ENCODE measurements at regions not wholly inside any gene's neighbourhood (a gene's known extent, or its start where the extent isn't known, plus 50 kb on each side); places are given as distances from the start of the nearest gene placed in this dataset.

GRCh38 chr4:81634165-81634564 lies 162.5 kb upstream of the RASGEF1B start:
- no peak overlapping the region for H3K9ac ChIP-seq (replicated peaks in 1 of 4; ENCODE audit: extremely low read depth in 1 of 4, low read depth in 3 of 4, low read length in 3 of 4)
- no peak overlapping the region for H2BK15ac ChIP-seq (ENCODE audit: low read length)
- H3K18ac ChIP-seq (ENCODE audit: extremely low read depth, low read length), result no peak overlapping the region
- no peak overlapping the region for H3K4ac ChIP-seq (replicated peaks; ENCODE audit: insufficient read length, low read depth, low read length)
- H3K23ac ChIP-seq (ENCODE audit: insufficient read length), result no peak overlapping the region
- H3K27me3 ChIP-seq (replicated peaks in 1 of 4; ENCODE audit: control insufficient read depth in 3 of 4, extremely low read depth in 1 of 4, insufficient read depth in 3 of 4, low read length in 3 of 4), result no peaks in the 10 kb centered on the region
- no peaks in the 10 kb centered on the region for H3K79me1 ChIP-seq (ENCODE audit: low read depth, low read length)
- ChIA-PET CTCF (ENCODE audit: partially characterized antibody) (interaction anchor here (1.9 kb wide), 1 partner anchor 162 kb away, joined by 4 read pairs; the partner anchor contains the start of gene RASGEF1B), POLR2A (ENCODE audit: partially characterized antibody) (no interaction called here)
- H3K9me3 ChIP-seq (ENCODE audit: insufficient read depth in 2 of 2, low read depth in 1 of 2, low read length in 1 of 2), result no peaks in the 10 kb centered on the region
- DNase-seq (ENCODE audit: low read depth in 1 of 2, low spot score in 2 of 2) (no peak), FAIRE-seq (no peak)
- no peak overlapping the region for H2AK5ac ChIP-seq (ENCODE audit: low read depth, low read length)
- H3K4me3 ChIP-seq (ENCODE audit: extremely low read depth in 1 of 4, insufficient read depth in 2 of 4, low read depth in 3 of 4, low read length in 4 of 4), result no peak overlapping the region
- peaks cover 0 to 4% (median 0%) of the 10 kb centered on the region in 4 experiments; a peak in 1 of 7 replicates for H3K4me1 ChIP-seq (replicated peaks in 1 of 4; ENCODE audit: control insufficient read depth in 3 of 4, insufficient read depth in 4 of 4, low read length in 3 of 4)
- no peaks in the 10 kb centered on the region for H3K79me2 ChIP-seq (ENCODE audit: control insufficient read depth in 1 of 2, insufficient read depth in 2 of 2, low read length in 2 of 2)
- no peak overlapping the region for H2BK20ac ChIP-seq (ENCODE audit: low read length)
- H2AFZ ChIP-seq (ENCODE audit: low read length), result no peak overlapping the region
- no peak overlapping the region for H2BK12ac ChIP-seq (ENCODE audit: low read depth, low read length)
- H3K4me2 ChIP-seq (ENCODE audit: insufficient read depth in 1 of 2, low read depth in 2 of 2, low read length in 2 of 2), result no peak overlapping the region
- no peak overlapping the region for H2BK5ac ChIP-seq (ENCODE audit: low read depth, low read length)
- H3K27ac ChIP-seq (ENCODE audit: low read depth, low read length), result no peak overlapping the region
- no peak overlapping the region for H4K5ac ChIP-seq (ENCODE audit: insufficient read length, low read depth, low read length)
- H3K36me3 ChIP-seq (ENCODE audit: control insufficient read depth in 2 of 4, insufficient read depth in 4 of 4, low read length in 3 of 4), result no peaks in the 10 kb centered on the region
- no peaks in the 10 kb centered on the region for H4K20me1 ChIP-seq (replicated peaks in 1 of 2; ENCODE audit: control insufficient read depth in 1 of 2, insufficient read depth in 2 of 2, low read length in 2 of 2)
- WGBS, 2 experiments (ENCODE audit: extremely low coverage in 1 of 2, insufficient coverage in 1 of 2, insufficient read length in 1 of 2, insufficient replicate concordance in 2 of 2, low coverage in 1 of 2, low lambda C conversion rate in 2 of 2, missing lambda C conversion rate in 1 of 2), result 91% methylated on average over 4 of the region's 4 CpGs; no CpG with 5 or more reads in 1 of the 2 experiments
- no peak overlapping the region for H3K56ac ChIP-seq (replicated peaks; ENCODE audit: insufficient read length, low read depth, low read length)
- H3K23me2 ChIP-seq (ENCODE audit: low read depth, low read length), result no peaks in the 10 kb centered on the region
- no peak overlapping the region for H3K14ac ChIP-seq (ENCODE audit: insufficient read length)
- H4K91ac ChIP-seq (replicated peaks; ENCODE audit: insufficient read length, low read length), result no peak overlapping the region
- no peak overlapping the region for H2BK120ac ChIP-seq (replicated peaks; ENCODE audit: low read depth, low read length)
- no peak overlapping the region for H4K8ac ChIP-seq (ENCODE audit: extremely low read depth, insufficient read depth, low read length)
- TF ChIP-seq SP4 (IDR thresholded peaks at IDR 0.05; ENCODE audit: low read length), result no peak
- no peak for TF ChIP-seq CHD1 (IDR thresholded peaks at IDR 0.05; ENCODE audit: low read depth, low read length)
- TF ChIP-seq MAX (IDR thresholded peaks at IDR 0.05), result no peak
- TF ChIP-seq SIRT6 (IDR thresholded peaks at IDR 0.05; ENCODE audit: low read length), result no peak

All from H1 (cell line).